Breast epithelium (tissue), 4 donors: ENCODE measurements at regions not wholly inside any gene's neighbourhood (a gene's known extent, or its start where the extent isn't known, plus 50 kb on each side); places are given as distances from the start of the nearest gene placed in this dataset.

Source experiments
- DNase-seq, 2 donors: peaks; one replicate each; pipeline ENCODE4 v3.0.0-alpha.2; 2019; ENCODE audit warnings: low spot score in 2 of 2
- H3K27ac ChIP-seq, 2 donors: fragments of 200-600 bp; sonication (generic) in 1 of 2; one replicate each; pipeline ENCODE4 v1.5.1; 2016 to 2019; ENCODE audit warnings: mild to moderate bottlenecking in 1 of 2
- H3K27me3 ChIP-seq, 2 donors: fragments of 200-600 bp; sonication (generic) in 1 of 2; one replicate each; pipeline versions ENCODE4 v1.5.1 to v1.6.0; 2017 to 2019; ENCODE audit warnings: control low read depth in 1 of 2, mild to moderate bottlenecking in 1 of 2
- H3K36me3 ChIP-seq: fragments of 200-600 bp; one replicate; pipeline ENCODE4 v1.5.1; 2019
- H3K4me1 ChIP-seq, 2 donors: fragments of 200-600 bp; sonication (generic); one replicate each; pipeline ENCODE4 v1.5.1; 2016 to 2019; ENCODE audit warnings: control low read depth in 1 of 2
- H3K4me3 ChIP-seq, 3 donors: fragments of 200-600 bp; sonication (generic); 1 replicate in 2 of 3; 2 replicates in 1 of 3; pipeline ENCODE4 v1.5.1; 2016 to 2019; ENCODE audit warnings: mild to moderate bottlenecking in 3 of 3, moderate library complexity in 2 of 3
- H3K9me3 ChIP-seq, 2 donors: fragments of 200-600 bp; sonication (generic) in 1 of 2; one replicate each; pipeline ENCODE4 v1.5.1; 2016 to 2019; ENCODE audit warnings: control low read depth in 1 of 2
- POLR2A ChIP-seq: fragments of 450-650 bp; IDR thresholded peaks from one replicate; pipeline ENCODE4 v1.6.1; 2016; ENCODE audit warnings: antibody characterized with exemption, mild to moderate bottlenecking, moderate library complexity
- POLR2AphosphoS5 ChIP-seq, 3 donors: sonication (generic); formaldehyde crosslinking; IDR thresholded peaks; one replicate each; pipeline ENCODE4 v1.6.1; 2017; ENCODE audit warnings: antibody characterized with exemption in 3 of 3
- intact Hi-C: fragments of 100-400 bp; cut with DNase I; formaldehyde crosslinking; loops from one replicate; pipeline ENCODE4 v1.15.1; 2023; ENCODE audit warnings: low total_unique reads
- TF ChIP-seq, protein P1 (sequence below), 3 donors: fragments of 450-650 bp; IDR thresholded peaks; one replicate each; pipeline ENCODE4 v1.5.1; 2016 to 2017; ENCODE audit warnings: antibody characterized with exemption in 3 of 3, mild to moderate bottlenecking in 3 of 3, moderate library complexity in 3 of 3

DNA sequence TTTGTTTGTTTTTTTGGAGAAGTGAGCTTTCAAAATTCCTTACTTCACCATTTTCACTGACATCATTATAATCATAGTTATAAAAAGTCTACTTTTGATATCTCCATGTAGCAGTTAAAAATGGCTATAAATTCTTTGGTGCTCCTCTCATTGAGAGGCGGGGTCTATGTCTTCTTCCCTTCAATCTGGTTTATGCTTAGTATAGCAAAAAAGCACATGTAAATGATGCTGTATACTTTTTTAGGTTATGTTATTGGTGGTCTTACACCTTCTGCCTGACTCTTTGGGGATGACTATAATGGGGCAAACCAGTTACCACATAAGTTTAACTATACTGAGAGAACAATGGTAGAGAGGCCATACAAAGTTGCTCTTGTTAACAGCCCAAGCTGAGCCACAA, 289.6 kb downstream of the EPM2A start:
- H3K4me1 ChIP-seq: no peaks in the 10 kb centered on the region
- intact Hi-C loops: no loop called here
- no peak for DNase-seq
- H3K4me3 ChIP-seq: no peak overlapping the region
- no peaks in the 10 kb centered on the region for H3K36me3 ChIP-seq
- H3K9me3 ChIP-seq: peaks cover 13 to 46% of the 10 kb centered on the region in 2 donors
- no peak overlapping the region for H3K27ac ChIP-seq
- no peaks in the 10 kb centered on the region for H3K27me3 ChIP-seq
- TF ChIP-seq, protein P1, sequence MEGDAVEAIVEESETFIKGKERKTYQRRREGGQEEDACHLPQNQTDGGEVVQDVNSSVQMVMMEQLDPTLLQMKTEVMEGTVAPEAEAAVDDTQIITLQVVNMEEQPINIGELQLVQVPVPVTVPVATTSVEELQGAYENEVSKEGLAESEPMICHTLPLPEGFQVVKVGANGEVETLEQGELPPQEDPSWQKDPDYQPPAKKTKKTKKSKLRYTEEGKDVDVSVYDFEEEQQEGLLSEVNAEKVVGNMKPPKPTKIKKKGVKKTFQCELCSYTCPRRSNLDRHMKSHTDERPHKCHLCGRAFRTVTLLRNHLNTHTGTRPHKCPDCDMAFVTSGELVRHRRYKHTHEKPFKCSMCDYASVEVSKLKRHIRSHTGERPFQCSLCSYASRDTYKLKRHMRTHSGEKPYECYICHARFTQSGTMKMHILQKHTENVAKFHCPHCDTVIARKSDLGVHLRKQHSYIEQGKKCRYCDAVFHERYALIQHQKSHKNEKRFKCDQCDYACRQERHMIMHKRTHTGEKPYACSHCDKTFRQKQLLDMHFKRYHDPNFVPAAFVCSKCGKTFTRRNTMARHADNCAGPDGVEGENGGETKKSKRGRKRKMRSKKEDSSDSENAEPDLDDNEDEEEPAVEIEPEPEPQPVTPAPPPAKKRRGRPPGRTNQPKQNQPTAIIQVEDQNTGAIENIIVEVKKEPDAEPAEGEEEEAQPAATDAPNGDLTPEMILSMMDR (IDR thresholded peaks at IDR 0.05): no peak
- no peak for TF ChIP-seq POLR2A
- TF ChIP-seq POLR2AphosphoS5 (IDR thresholded peaks at IDR 0.05): no peak

DNA sequence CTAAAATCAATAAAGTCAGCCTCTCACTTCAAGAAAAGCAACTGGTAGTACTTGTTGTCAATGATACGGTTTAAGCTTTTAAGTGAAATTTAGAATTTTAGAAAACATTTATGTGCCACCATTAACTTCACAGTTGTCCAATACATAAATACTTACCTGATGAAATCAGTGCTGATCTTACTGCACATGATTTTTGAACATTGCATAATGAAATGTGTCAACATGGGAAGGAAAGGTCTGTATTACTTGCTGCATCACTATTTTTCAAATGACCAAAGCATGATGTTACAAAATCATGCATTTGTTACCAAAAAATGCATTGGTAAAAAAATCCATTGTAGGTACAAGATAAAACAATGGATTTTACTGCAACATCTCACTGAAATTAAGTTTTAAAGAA, 284.3 kb downstream of the EPM2A start:
- no peak for DNase-seq
- TF ChIP-seq POLR2A: no peak
- no peak overlapping the region for H3K4me3 ChIP-seq

DNA sequence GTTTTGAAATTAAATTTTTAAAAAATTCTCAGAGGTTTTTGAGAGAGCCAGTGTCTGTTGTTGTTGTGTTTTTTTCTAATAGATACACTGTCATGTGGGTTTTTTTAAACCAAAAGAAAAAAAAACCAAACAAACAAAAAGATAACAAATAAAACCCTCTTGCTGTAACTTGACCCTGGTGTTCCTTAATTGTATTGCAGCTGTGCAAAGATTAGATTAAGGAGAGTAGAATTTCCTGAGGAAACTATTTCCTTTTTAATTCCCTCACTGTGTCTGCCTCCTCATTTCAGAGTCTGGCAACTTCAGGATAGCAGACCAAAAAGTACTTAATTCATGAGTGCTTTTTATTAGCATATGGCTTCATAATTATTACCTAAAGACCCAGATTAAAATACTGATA, 281.9 kb downstream of the EPM2A start:
- H3K27ac ChIP-seq: no peak overlapping the region
- intact Hi-C loops: no loop called here
- TF ChIP-seq POLR2A: no peak
- TF ChIP-seq POLR2AphosphoS5 (IDR thresholded peaks at IDR 0.05): no peak
- TF ChIP-seq, protein P1 (IDR thresholded peaks at IDR 0.05): no peak
- no peaks in the 10 kb centered on the region for H3K9me3 ChIP-seq
- H3K4me3 ChIP-seq: no peak overlapping the region
- DNase-seq: no peak
- H3K36me3 ChIP-seq: no peaks in the 10 kb centered on the region
- no peaks in the 10 kb centered on the region for H3K4me1 ChIP-seq
- H3K27me3 ChIP-seq: no peaks in the 10 kb centered on the region

More for the DNA sequence above, 284.3 kb downstream of the EPM2A start:
- intact Hi-C loops: no loop called here
- Histone ChIP-seq H3K36me3 (no peaks in the 10 kb centered on the region), H3K27ac (no peak overlapping the region), H3K4me1 (no peaks in the 10 kb centered on the region), H3K9me3 (peaks cover 3 to 10% of the 10 kb centered on the region in 2 donors), H3K27me3 (no peaks in the 10 kb centered on the region)

DNA sequence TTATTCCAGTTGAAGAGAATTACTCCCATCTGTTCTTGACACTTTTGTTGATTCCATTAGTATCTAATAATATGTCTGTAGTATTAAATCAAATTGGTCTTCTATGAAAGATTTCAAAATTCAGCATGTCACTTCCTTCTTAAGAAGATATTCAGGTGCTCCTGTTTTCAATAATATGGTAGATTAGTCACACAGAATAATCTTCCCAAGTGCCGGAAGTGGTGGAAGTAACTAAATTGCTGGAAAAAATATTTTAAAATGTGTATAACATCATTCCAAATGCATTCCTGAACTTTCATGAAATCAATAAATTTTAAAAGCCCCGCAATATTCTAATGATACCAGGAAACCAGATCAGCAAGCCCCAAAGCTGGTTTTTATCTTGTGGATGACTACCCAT, 281.3 kb downstream of the EPM2A start:
- intact Hi-C loops: no loop called here
- Histone ChIP-seq H3K27me3 (no peaks in the 10 kb centered on the region), H3K27ac (no peak overlapping the region), H3K4me1 (no peaks in the 10 kb centered on the region), H3K4me3 (no peak overlapping the region), H3K9me3 (no peaks in the 10 kb centered on the region), H3K36me3 (no peaks in the 10 kb centered on the region)
- no peak for TF ChIP-seq POLR2A
- DNase-seq: no peak

- TF ChIP-seq POLR2AphosphoS5 (IDR thresholded peaks at IDR 0.05): no peak
- no peak for TF ChIP-seq POLR2A
- TF ChIP-seq, protein P1 (IDR thresholded peaks at IDR 0.05): no peak
- DNase-seq: no peak
- Histone ChIP-seq H3K27me3 (no peaks in the 10 kb centered on the region), H3K9me3 (no peaks in the 10 kb centered on the region), H3K36me3 (no peaks in the 10 kb centered on the region), H3K4me1 (no peaks in the 10 kb centered on the region), H3K27ac (no peak overlapping the region), H3K4me3 (no peak overlapping the region)
- intact Hi-C loops: no loop called here
These were observed 277.8 kb downstream of the EPM2A start for GRCh38 chr6:145457556-145457955.

GRCh38 chr6:145468534-145468933, 266.8 kb downstream of the EPM2A start:
- no peaks in the 10 kb centered on the region for H3K36me3 ChIP-seq
- intact Hi-C loops: no loop called here
- no peaks in the 10 kb centered on the region for H3K27me3 ChIP-seq
- no peak overlapping the region for H3K27ac ChIP-seq
- TF ChIP-seq, protein P1 (IDR thresholded peaks at IDR 0.05): no peak
- TF ChIP-seq POLR2AphosphoS5 (IDR thresholded peaks at IDR 0.05): no peak
- TF ChIP-seq POLR2A: no peak
- H3K9me3 ChIP-seq: peaks cover 9 to 11% of the 10 kb centered on the region in 2 donors
- no peaks in the 10 kb centered on the region for H3K4me1 ChIP-seq
- H3K4me3 ChIP-seq: no peak overlapping the region
- no peak for DNase-seq
